NCI-H2029 treated with DMSO at 0.1 percent for 48 hours (cell line): ENCODE measurements at regions not wholly inside any gene's neighbourhood (a gene's known extent, or its start where the extent isn't known, plus 50 kb on each side); places are given as distances from the start of the nearest gene placed in this dataset.

ENCODE experiments used
- DNase-seq: peaks from one replicate; lab custom pipeline; 2025; lab: John Stamatoyannopoulos, UW

GRCh38 chr22:48695251-48695650, 1132.4 kb downstream of the BRD1 start:
- DNase-seq: no peak

GRCh38 chr22:48694296-48694883, 1133.3 kb downstream of the BRD1 start:
- no peak for DNase-seq

GRCh38 chr22:48693377-48694135, 1134.1 kb downstream of the BRD1 start:
- DNase-seq: no peak

GRCh38 chr22:48692734-48693376, 1134.8 kb downstream of the BRD1 start:
- DNase-seq: no peak

- no peak for DNase-seq
Measured at GRCh38 chr22:48691431-48691851, 1136.2 kb downstream of the BRD1 start.

- DNase-seq: no peak
Measured at GRCh38 chr22:48690583-48691317, 1136.9 kb downstream of the BRD1 start.

- no peak for DNase-seq
Measured at GRCh38 chr22:48689206-48689605, 1138.5 kb downstream of the BRD1 start.

- DNase-seq: no peak
Measured at GRCh38 chr22:48688366-48688765, 1139.3 kb downstream of the BRD1 start.

GRCh38 chr22:48687606-48688005, 1140.1 kb downstream of the BRD1 start:
- DNase-seq: no peak

- no peak for DNase-seq
Measured at GRCh38 chr22:48686694-48687302, 1140.9 kb downstream of the BRD1 start.

- no peak for DNase-seq
Measured at GRCh38 chr22:48685767-48686166, 1141.9 kb downstream of the BRD1 start.

GRCh38 chr22:48683640-48684039, 1144.0 kb downstream of the BRD1 start:
- no peak for DNase-seq

- DNase-seq: no peak
Measured at GRCh38 chr22:48682504-48682903, 1145.2 kb downstream of the BRD1 start.

- DNase-seq: no peak
Measured at GRCh38 chr22:48680601-48681000, 1147.1 kb downstream of the BRD1 start.

- no peak for DNase-seq
Measured at GRCh38 chr22:48679656-48680555, 1147.8 kb downstream of the BRD1 start.

GRCh38 chr22:48678171-48679135, 1149.2 kb downstream of the BRD1 start:
- DNase-seq: no peak

GRCh38 chr22:48677621-48678020, 1150.1 kb downstream of the BRD1 start:
- no peak for DNase-seq

GRCh38 chr22:48677168-48677520, 1150.5 kb downstream of the BRD1 start:
- no peak for DNase-seq

- DNase-seq: no peak
Measured at GRCh38 chr22:48676266-48677167, 1151.2 kb downstream of the BRD1 start.
